ENCODE measurements at regions not wholly inside any gene's neighbourhood (a gene's known extent, or its start where the extent isn't known, plus 50 kb on each side); places are given as distances from the start of the nearest gene placed in this dataset.

DNA sequence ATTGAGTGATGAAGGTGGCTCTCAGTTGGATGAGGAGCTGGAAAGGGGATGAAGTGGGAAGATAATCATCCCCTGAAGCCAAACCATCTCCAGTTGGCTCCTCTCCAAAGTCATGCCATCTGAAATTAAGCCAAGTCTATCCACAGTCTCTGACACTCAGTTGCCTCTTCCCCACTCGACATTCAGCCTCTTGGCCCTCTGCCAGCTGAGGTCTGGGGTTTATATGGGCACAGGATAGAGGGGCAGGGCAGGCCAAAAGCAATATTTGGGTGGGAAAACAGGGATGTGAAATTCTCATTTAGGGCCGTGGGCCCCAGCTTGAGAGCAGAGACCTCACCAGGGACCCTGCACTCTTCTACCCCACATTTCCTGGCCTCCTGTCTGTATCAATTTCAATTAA, 85.9 kb downstream of the SLITRK1 start:
- TF ChIP-seq EZH2 (IDR thresholded peaks at IDR 0.05; ENCODE audit: borderline replicate concordance, insufficient read depth, low read length, poor library complexity, severe bottlenecking) (no peak), POLR2AphosphoS5 (IDR thresholded peaks at IDR 0.05) (no peak), EP300 (conservative IDR thresholded peaks at IDR 0.05; ENCODE audit: poor library complexity, severe bottlenecking) (no peak), RAD21 (conservative IDR thresholded peaks at IDR 0.05) (no peak), MXI1 (conservative IDR thresholded peaks at IDR 0.05; ENCODE audit: poor library complexity, severe bottlenecking) (no peak)
- TF ChIP-seq, protein P1, sequence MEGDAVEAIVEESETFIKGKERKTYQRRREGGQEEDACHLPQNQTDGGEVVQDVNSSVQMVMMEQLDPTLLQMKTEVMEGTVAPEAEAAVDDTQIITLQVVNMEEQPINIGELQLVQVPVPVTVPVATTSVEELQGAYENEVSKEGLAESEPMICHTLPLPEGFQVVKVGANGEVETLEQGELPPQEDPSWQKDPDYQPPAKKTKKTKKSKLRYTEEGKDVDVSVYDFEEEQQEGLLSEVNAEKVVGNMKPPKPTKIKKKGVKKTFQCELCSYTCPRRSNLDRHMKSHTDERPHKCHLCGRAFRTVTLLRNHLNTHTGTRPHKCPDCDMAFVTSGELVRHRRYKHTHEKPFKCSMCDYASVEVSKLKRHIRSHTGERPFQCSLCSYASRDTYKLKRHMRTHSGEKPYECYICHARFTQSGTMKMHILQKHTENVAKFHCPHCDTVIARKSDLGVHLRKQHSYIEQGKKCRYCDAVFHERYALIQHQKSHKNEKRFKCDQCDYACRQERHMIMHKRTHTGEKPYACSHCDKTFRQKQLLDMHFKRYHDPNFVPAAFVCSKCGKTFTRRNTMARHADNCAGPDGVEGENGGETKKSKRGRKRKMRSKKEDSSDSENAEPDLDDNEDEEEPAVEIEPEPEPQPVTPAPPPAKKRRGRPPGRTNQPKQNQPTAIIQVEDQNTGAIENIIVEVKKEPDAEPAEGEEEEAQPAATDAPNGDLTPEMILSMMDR (IDR thresholded peaks at IDR 0.05; ENCODE audit: poor library complexity, severe bottlenecking): no peak
- TF ChIP-seq, protein P2, sequence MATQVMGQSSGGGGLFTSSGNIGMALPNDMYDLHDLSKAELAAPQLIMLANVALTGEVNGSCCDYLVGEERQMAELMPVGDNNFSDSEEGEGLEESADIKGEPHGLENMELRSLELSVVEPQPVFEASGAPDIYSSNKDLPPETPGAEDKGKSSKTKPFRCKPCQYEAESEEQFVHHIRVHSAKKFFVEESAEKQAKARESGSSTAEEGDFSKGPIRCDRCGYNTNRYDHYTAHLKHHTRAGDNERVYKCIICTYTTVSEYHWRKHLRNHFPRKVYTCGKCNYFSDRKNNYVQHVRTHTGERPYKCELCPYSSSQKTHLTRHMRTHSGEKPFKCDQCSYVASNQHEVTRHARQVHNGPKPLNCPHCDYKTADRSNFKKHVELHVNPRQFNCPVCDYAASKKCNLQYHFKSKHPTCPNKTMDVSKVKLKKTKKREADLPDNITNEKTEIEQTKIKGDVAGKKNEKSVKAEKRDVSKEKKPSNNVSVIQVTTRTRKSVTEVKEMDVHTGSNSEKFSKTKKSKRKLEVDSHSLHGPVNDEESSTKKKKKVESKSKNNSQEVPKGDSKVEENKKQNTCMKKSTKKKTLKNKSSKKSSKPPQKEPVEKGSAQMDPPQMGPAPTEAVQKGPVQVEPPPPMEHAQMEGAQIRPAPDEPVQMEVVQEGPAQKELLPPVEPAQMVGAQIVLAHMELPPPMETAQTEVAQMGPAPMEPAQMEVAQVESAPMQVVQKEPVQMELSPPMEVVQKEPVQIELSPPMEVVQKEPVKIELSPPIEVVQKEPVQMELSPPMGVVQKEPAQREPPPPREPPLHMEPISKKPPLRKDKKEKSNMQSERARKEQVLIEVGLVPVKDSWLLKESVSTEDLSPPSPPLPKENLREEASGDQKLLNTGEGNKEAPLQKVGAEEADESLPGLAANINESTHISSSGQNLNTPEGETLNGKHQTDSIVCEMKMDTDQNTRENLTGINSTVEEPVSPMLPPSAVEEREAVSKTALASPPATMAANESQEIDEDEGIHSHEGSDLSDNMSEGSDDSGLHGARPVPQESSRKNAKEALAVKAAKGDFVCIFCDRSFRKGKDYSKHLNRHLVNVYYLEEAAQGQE (IDR thresholded peaks at IDR 0.05; ENCODE audit: borderline replicate concordance): no peak
